ENCODE measurements at regions not wholly inside any gene's neighbourhood (a gene's known extent, or its start where the extent isn't known, plus 50 kb on each side); places are given as distances from the start of the nearest gene placed in this dataset.

GRCh38 chr5:109597893-109598292, 91.8 kb upstream of the MAN2A1 start:
- Mint-ChIP-seq H3K36me3 (ENCODE audit: low read depth) (no peaks in the 10 kb centered on the region), H3K4me1 (ENCODE audit: low read depth) (no peaks in the 10 kb centered on the region), H3K9me3 (no peaks in the 10 kb centered on the region), H3K27me3 (ENCODE audit: low read depth) (no peaks in the 10 kb centered on the region), H3K4me3 (no peak overlapping the region), H3K27ac (no peak overlapping the region)
- DNase-seq (ENCODE audit: low spot score): no peak

GRCh38 chr5:109594217-109594616, 95.5 kb upstream of the MAN2A1 start:
- Mint-ChIP-seq H3K27me3 (ENCODE audit: low read depth) (no peaks in the 10 kb centered on the region), H3K4me3 (no peak overlapping the region), H3K4me1 (ENCODE audit: low read depth) (no peaks in the 10 kb centered on the region), H3K27ac (no peak overlapping the region), H3K9me3 (no peaks in the 10 kb centered on the region), H3K36me3 (ENCODE audit: low read depth) (no peaks in the 10 kb centered on the region)
- no peak for DNase-seq (ENCODE audit: low spot score)

- no peak for DNase-seq (ENCODE audit: low spot score)
- Mint-ChIP-seq H3K4me3 (no peak overlapping the region), H3K9me3 (no peaks in the 10 kb centered on the region), H3K27me3 (ENCODE audit: low read depth) (no peaks in the 10 kb centered on the region), H3K36me3 (ENCODE audit: low read depth) (no peaks in the 10 kb centered on the region), H3K27ac (no peak overlapping the region), H3K4me1 (ENCODE audit: low read depth) (no peaks in the 10 kb centered on the region)
Observed at GRCh38 chr5:109590799-109591198, 98.9 kb upstream of the MAN2A1 start.

- Mint-ChIP-seq H3K27me3 (ENCODE audit: low read depth) (peaks cover 2% of the 10 kb centered on the region), H3K27ac (no peak overlapping the region), H3K4me3 (no peak overlapping the region), H3K9me3 (no peaks in the 10 kb centered on the region), H3K36me3 (ENCODE audit: low read depth) (no peaks in the 10 kb centered on the region), H3K4me1 (ENCODE audit: low read depth) (no peaks in the 10 kb centered on the region)
- no peak for DNase-seq (ENCODE audit: low spot score)
Observed at GRCh38 chr5:109589986-109590385, 99.7 kb upstream of the MAN2A1 start.

- Mint-ChIP-seq H3K27me3 (ENCODE audit: low read depth) (peaks cover 2% of the 10 kb centered on the region), H3K9me3 (no peaks in the 10 kb centered on the region), H3K4me1 (ENCODE audit: low read depth) (no peaks in the 10 kb centered on the region), H3K27ac (no peak overlapping the region), H3K4me3 (no peak overlapping the region), H3K36me3 (ENCODE audit: low read depth) (no peaks in the 10 kb centered on the region)
- DNase-seq (ENCODE audit: low spot score): no peak
Observed at GRCh38 chr5:109589239-109589638, 100.5 kb upstream of the MAN2A1 start.

GRCh38 chr5:109588281-109589035, 101.3 kb upstream of the MAN2A1 start:
- no peak for DNase-seq (ENCODE audit: low spot score)
- H3K36me3 Mint-ChIP-seq (ENCODE audit: low read depth): no peaks in the 10 kb centered on the region
- no peak overlapping the region for H3K27ac Mint-ChIP-seq
- H3K27me3 Mint-ChIP-seq (ENCODE audit: low read depth): peaks cover 2% of the 10 kb centered on the region
- H3K4me1 Mint-ChIP-seq (ENCODE audit: low read depth): no peaks in the 10 kb centered on the region
- H3K4me3 Mint-ChIP-seq: no peak overlapping the region
- no peaks in the 10 kb centered on the region for H3K9me3 Mint-ChIP-seq

GRCh38 chr5:109584986-109585599, 104.6 kb upstream of the MAN2A1 start:
- Mint-ChIP-seq H3K36me3 (ENCODE audit: low read depth) (no peaks in the 10 kb centered on the region), H3K4me3 (no peak overlapping the region), H3K27me3 (ENCODE audit: low read depth) (peaks cover 2% of the 10 kb centered on the region), H3K9me3 (no peaks in the 10 kb centered on the region), H3K4me1 (ENCODE audit: low read depth) (no peaks in the 10 kb centered on the region), H3K27ac (no peak overlapping the region)
- DNase-seq (ENCODE audit: low spot score): no peak

GRCh38 chr5:109580225-109580624, 109.5 kb upstream of the MAN2A1 start:
- no peak overlapping the region for H3K4me3 Mint-ChIP-seq
- H3K9me3 Mint-ChIP-seq: peaks cover 3% of the 10 kb centered on the region
- no peaks in the 10 kb centered on the region for H3K27me3 Mint-ChIP-seq (ENCODE audit: low read depth)
- H3K36me3 Mint-ChIP-seq (ENCODE audit: low read depth): no peaks in the 10 kb centered on the region
- no peaks in the 10 kb centered on the region for H3K4me1 Mint-ChIP-seq (ENCODE audit: low read depth)
- DNase-seq (ENCODE audit: low spot score): no peak
- no peak overlapping the region for H3K27ac Mint-ChIP-seq

- Mint-ChIP-seq H3K27ac (no peak overlapping the region), H3K4me3 (no peak overlapping the region), H3K36me3 (ENCODE audit: low read depth) (no peaks in the 10 kb centered on the region), H3K4me1 (ENCODE audit: low read depth) (no peaks in the 10 kb centered on the region), H3K27me3 (ENCODE audit: low read depth) (no peaks in the 10 kb centered on the region), H3K9me3 (peaks cover 3% of the 10 kb centered on the region)
- no peak for DNase-seq (ENCODE audit: low spot score)
Observed at GRCh38 chr5:109575506-109575905, 114.2 kb upstream of the MAN2A1 start.

- no peak for DNase-seq (ENCODE audit: low spot score)
- H3K4me1 Mint-ChIP-seq (ENCODE audit: low read depth): no peaks in the 10 kb centered on the region
- H3K36me3 Mint-ChIP-seq (ENCODE audit: low read depth): no peaks in the 10 kb centered on the region
- no peak overlapping the region for H3K27ac Mint-ChIP-seq
- peaks cover 3% of the 10 kb centered on the region for H3K9me3 Mint-ChIP-seq
- H3K4me3 Mint-ChIP-seq: no peak overlapping the region
- no peaks in the 10 kb centered on the region for H3K27me3 Mint-ChIP-seq (ENCODE audit: low read depth)
Observed at GRCh38 chr5:109574985-109575384, 114.7 kb upstream of the MAN2A1 start.

- Mint-ChIP-seq H3K27me3 (ENCODE audit: low read depth) (no peaks in the 10 kb centered on the region), H3K36me3 (ENCODE audit: low read depth) (no peaks in the 10 kb centered on the region), H3K4me1 (ENCODE audit: low read depth) (no peaks in the 10 kb centered on the region), H3K27ac (no peak overlapping the region), H3K4me3 (no peak overlapping the region), H3K9me3 (peaks cover 3% of the 10 kb centered on the region)
- no peak for DNase-seq (ENCODE audit: low spot score)
Observed at GRCh38 chr5:109573766-109574165, 116.0 kb upstream of the MAN2A1 start.

- no peak for DNase-seq (ENCODE audit: low spot score)
- Mint-ChIP-seq H3K27ac (no peak overlapping the region), H3K4me1 (ENCODE audit: low read depth) (no peaks in the 10 kb centered on the region), H3K9me3 (peaks cover 3% of the 10 kb centered on the region), H3K4me3 (no peak overlapping the region), H3K27me3 (ENCODE audit: low read depth) (no peaks in the 10 kb centered on the region), H3K36me3 (ENCODE audit: low read depth) (no peaks in the 10 kb centered on the region)
Observed at GRCh38 chr5:109573256-109573655, 116.5 kb upstream of the MAN2A1 start.

- Mint-ChIP-seq H3K36me3 (ENCODE audit: low read depth) (no peaks in the 10 kb centered on the region), H3K9me3 (peaks cover 3% of the 10 kb centered on the region)
Observed at GRCh38 chr5:109571785-109572184, 117.9 kb upstream of the MAN2A1 start.

GRCh38 chr5:109570362-109570874, 119.3 kb upstream of the MAN2A1 start:
- Mint-ChIP-seq H3K27ac (no peak overlapping the region), H3K4me1 (ENCODE audit: low read depth) (no peaks in the 10 kb centered on the region), H3K4me3 (no peak overlapping the region), H3K36me3 (ENCODE audit: low read depth) (no peaks in the 10 kb centered on the region), H3K9me3 (no peaks in the 10 kb centered on the region), H3K27me3 (ENCODE audit: low read depth) (no peaks in the 10 kb centered on the region)
- no peak for DNase-seq (ENCODE audit: low spot score)

More at GRCh38 chr5:109571785-109572184, 117.9 kb upstream of the MAN2A1 start:
- no peaks in the 10 kb centered on the region for H3K27me3 Mint-ChIP-seq (ENCODE audit: low read depth)
- no peak overlapping the region for H3K27ac Mint-ChIP-seq
- H3K4me3 Mint-ChIP-seq: no peak overlapping the region
- no peaks in the 10 kb centered on the region for H3K4me1 Mint-ChIP-seq (ENCODE audit: low read depth)
- no peak for DNase-seq (ENCODE audit: low spot score)

Data from T-helper 2 cell treated with Interferon-gamma antibody and Interleukin-4, amounts not matched to agents 5 μg/mL and 100 μg/mL, for 36 hours (primary cell).